GM23248 (cell line): ENCODE measurements at regions not wholly inside any gene's neighbourhood (a gene's known extent, or its start where the extent isn't known, plus 50 kb on each side); places are given as distances from the start of the nearest gene placed in this dataset.

Experiments used
- DNase-seq: peaks from one replicate; pipeline ENCODE4 v3.0.0-alpha.2; 2015
- H2AFZ ChIP-seq: fragments of 200-600 bp; sonication (generic); 2 replicates; pipeline ENCODE4 v1.6.1; 2016; ENCODE audit warnings: antibody characterized with exemption
- H3F3A ChIP-seq: fragments of 200-600 bp; sonication (generic); 2 replicates; pipeline ENCODE4 v1.6.1; 2016; ENCODE audit warnings: mild to moderate bottlenecking, antibody characterized with exemption, mixed run types; ENCODE audit not compliant: insufficient read depth
- H3K27ac ChIP-seq: fragments of 200-600 bp; sonication (generic); 2 replicates; pipeline ENCODE4 v1.5.1; 2016; ENCODE audit warnings: mild to moderate bottlenecking
- H3K27me3 ChIP-seq: fragments of 200-600 bp; sonication (generic); replicated peaks from 2 replicates; pipeline ENCODE4 v1.6.1; 2016; ENCODE audit warnings: mild to moderate bottlenecking; ENCODE audit not compliant: insufficient read depth
- H3K36me3 ChIP-seq: fragments of 200-600 bp; sonication (generic); 2 replicates; pipeline ENCODE4 v1.6.1; 2016; ENCODE audit warnings: low read depth, mild to moderate bottlenecking
- H3K4me1 ChIP-seq: fragments of 200-600 bp; sonication (generic); 2 replicates; pipeline ENCODE4 v1.6.1; 2016; ENCODE audit warnings: mild to moderate bottlenecking; ENCODE audit not compliant: insufficient read depth
- H3K4me2 ChIP-seq: fragments of 200-600 bp; sonication (generic); one replicate; pipeline ENCODE4 v1.6.1; 2016; ENCODE audit warnings: mild to moderate bottlenecking; ENCODE audit not compliant: unreplicated experiment
- H3K4me3 ChIP-seq: fragments of 200-600 bp; sonication (generic); 2 replicates; pipeline ENCODE4 v1.5.1; 2016; ENCODE audit warnings: mild to moderate bottlenecking
- H3K79me2 ChIP-seq: fragments of 200-600 bp; sonication (generic); 2 replicates; pipeline ENCODE4 v1.6.1; 2016; ENCODE audit warnings: mild to moderate bottlenecking; ENCODE audit not compliant: insufficient read depth
- H3K9ac ChIP-seq: fragments of 200-600 bp; sonication (generic); 2 replicates; pipeline ENCODE4 v1.6.1; 2016; ENCODE audit warnings: mild to moderate bottlenecking
- H3K9me2 ChIP-seq: fragments of 200-600 bp; sonication (generic); 2 replicates; pipeline ENCODE4 v1.6.1; 2016; ENCODE audit warnings: mixed run types, mild to moderate bottlenecking, moderate library complexity; ENCODE audit not compliant: insufficient read depth
- H3K9me3 ChIP-seq: fragments of 200-600 bp; sonication (generic); one replicate; pipeline ENCODE4 v1.6.1; 2017; ENCODE audit warnings: low read depth
- H4K20me1 ChIP-seq: fragments of 200-600 bp; sonication (generic); 2 replicates; pipeline ENCODE4 v1.6.0; 2016; ENCODE audit not compliant: insufficient read depth
- EZH2 ChIP-seq: fragments of 200-600 bp; sonication (generic); IDR thresholded peaks from 2 replicates; pipeline ENCODE4 v1.6.1; 2018; ENCODE audit warnings: antibody characterized with exemption, mild to moderate bottlenecking; ENCODE audit not compliant: insufficient read depth, poor library complexity, severe bottlenecking
- EZH2phosphoT487 ChIP-seq: fragments of 200-600 bp; sonication (generic); IDR thresholded peaks from 2 replicates; pipeline ENCODE4 v1.6.1; 2018; ENCODE audit warnings: antibody characterized with exemption, moderate library complexity, mild to moderate bottlenecking, low read depth; ENCODE audit not compliant: insufficient read depth
- WGBS, 2 experiments: methylation state at CpG; one replicate each; pipeline ENCODE4 v1.1.6; 2015 to 2017; ENCODE audit warnings: low lambda C conversion rate in 2 of 2, low coverage in 1 of 2; ENCODE audit errors: missing lambda C conversion rate in 2 of 2; 5-methylcytosine and 5-hydroxymethylcytosine counted together
- in situ Hi-C: fragments of 300-500 bp; cut with MboI; formaldehyde crosslinking; loops from 2 replicates; pipeline ENCODE4 v1.15.0; 2020

DNA sequence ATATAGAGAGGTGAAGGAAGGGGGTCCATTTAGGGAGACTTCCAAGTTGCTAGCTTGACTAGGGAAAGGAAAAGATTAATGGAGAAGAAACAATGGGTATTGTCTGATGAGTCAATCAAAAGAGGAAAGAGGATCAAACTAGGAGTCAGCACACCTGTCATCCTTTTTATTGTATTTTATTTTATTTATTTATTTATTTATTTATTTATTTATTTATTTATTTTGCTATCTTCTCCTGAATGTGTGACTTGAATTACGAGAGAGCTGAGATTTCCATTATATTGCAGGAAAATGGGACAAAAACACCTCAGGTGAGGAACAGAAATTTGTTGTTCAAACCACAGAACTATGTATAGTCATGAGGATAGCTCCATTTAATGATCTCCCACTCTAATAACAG is 58.9 kb downstream of the NUDT11 start:
- Histone ChIP-seq H2AFZ (no peak overlapping the region), H3K4me2 (no peak overlapping the region), H3K9me3 (no peaks in the 10 kb centered on the region), H3K36me3 (no peaks in the 10 kb centered on the region), H3F3A (no peaks in the 10 kb centered on the region), H3K27ac (no peak overlapping the region), H3K4me3 (no peak overlapping the region), H4K20me1 (no peaks in the 10 kb centered on the region), H3K9ac (no peak overlapping the region), H3K79me2 (no peaks in the 10 kb centered on the region), H3K4me1 (no peaks in the 10 kb centered on the region), H3K27me3 (no peaks in the 10 kb centered on the region), H3K9me2 (no peaks in the 10 kb centered on the region)
- TF ChIP-seq EZH2phosphoT487 = no peak
- TF ChIP-seq EZH2 = no peak
- 17 to 43% methylated on average over 1 of the region's 1 CpG for WGBS, 2 experiments
- DNase-seq = no peak
- in situ Hi-C loops = no loop called here

DNA sequence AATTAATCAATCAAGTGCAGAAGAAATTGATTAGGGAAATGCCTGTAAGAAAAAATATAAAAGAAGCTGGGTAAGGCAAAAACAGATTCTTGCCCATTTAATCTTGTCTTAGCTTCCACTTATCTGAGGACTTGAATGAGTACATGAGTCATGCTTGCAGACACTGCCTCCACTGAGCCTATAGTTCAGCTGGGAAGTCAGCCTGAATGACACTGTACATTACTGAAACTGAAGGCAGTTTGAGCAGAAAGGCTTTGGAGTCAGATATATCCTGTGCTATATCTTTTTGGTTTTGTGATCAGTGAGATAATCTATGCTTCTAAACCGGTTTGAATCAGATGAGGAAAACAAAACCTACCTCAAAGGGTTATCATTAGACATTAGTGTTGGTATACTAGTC is 61.3 kb downstream of the NUDT11 start:
- Histone ChIP-seq H3K9me3 (no peaks in the 10 kb centered on the region), H3K4me2 (no peak overlapping the region), H3K79me2 (no peaks in the 10 kb centered on the region), H3K9ac (no peak overlapping the region), H3F3A (no peaks in the 10 kb centered on the region), H3K27me3 (no peaks in the 10 kb centered on the region), H3K4me3 (no peak overlapping the region), H3K36me3 (no peaks in the 10 kb centered on the region), H3K27ac (no peak overlapping the region), H3K4me1 (no peaks in the 10 kb centered on the region), H2AFZ (no peak overlapping the region), H3K9me2 (no peaks in the 10 kb centered on the region), H4K20me1 (no peaks in the 10 kb centered on the region)
- WGBS, 2 experiments = 20 to 26% methylated on average over 1 of the region's 1 CpG
- no peak for DNase-seq
- in situ Hi-C loops = no loop called here
- TF ChIP-seq EZH2 = no peak
- no peak for TF ChIP-seq EZH2phosphoT487

DNA sequence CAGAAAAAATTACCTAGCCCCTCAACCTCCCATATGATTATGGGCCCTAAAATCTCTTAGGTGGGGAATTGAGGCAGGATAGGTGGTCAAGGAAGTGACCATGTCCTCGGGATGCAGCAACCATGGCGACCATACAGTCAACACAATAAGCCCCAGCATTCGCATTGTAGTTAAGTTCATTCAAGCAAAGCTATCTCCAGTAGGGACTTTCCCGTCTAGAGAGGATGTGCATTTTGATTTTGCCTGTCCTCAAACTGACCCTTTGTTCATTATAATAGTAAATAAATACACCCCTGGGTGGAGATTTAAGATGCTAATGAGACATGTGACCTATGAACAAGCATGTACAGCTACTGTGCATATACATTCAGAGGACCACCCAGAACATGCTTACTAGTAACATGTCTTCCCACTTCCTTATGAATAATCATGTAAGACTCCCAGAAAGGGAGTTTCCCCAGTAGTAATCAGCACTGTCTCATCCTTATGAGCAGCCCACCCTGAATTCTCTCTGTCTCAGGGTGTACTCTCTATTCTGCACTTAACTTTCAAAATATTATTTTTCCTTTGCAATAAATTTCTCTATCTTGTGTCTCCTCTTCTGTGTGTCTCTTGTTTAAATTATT is 74.3 kb downstream of the NUDT11 start:
- no peak overlapping the region for H3K4me3 ChIP-seq
- no peaks in the 10 kb centered on the region for H4K20me1 ChIP-seq
- H3F3A ChIP-seq = no peaks in the 10 kb centered on the region
- no peak for DNase-seq
- no peaks in the 10 kb centered on the region for H3K36me3 ChIP-seq
- no peaks in the 10 kb centered on the region for H3K4me1 ChIP-seq
- H3K9me2 ChIP-seq = no peaks in the 10 kb centered on the region
- H3K27ac ChIP-seq = no peak overlapping the region
- H3K4me2 ChIP-seq = no peak overlapping the region
- H2AFZ ChIP-seq = no peak overlapping the region
- H3K27me3 ChIP-seq = no peaks in the 10 kb centered on the region; the same call in 1 of the 2 replicates
- no peak overlapping the region for H3K9ac ChIP-seq
- H3K79me2 ChIP-seq = no peaks in the 10 kb centered on the region
- in situ Hi-C loops = no loop called here
- TF ChIP-seq EZH2phosphoT487 = no peak
- TF ChIP-seq EZH2 = no peak
- H3K9me3 ChIP-seq = no peaks in the 10 kb centered on the region
- WGBS, 2 experiments = 37 to 55% methylated on average over 4 of the region's 4 CpGs

DNA sequence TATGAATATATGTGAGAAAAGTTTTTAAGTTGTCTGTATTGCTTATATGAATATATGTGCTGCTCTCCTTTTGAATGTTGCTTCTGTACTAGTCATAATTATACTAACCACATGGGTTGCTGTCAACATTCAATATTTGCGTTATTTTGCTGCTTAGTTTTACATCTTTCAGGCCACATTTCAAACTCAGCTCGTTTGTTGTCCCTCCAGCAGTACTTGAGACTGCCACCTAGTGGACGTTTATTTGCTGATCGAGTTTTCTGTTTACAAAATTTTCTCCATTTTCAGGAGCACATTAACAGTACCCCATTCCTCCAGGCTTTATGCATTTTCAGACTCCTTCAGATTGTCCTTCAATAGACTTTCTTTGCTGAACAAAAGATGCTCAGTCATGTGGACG is 75.8 kb downstream of the NUDT11 start:
- H3K9me3 ChIP-seq = no peaks in the 10 kb centered on the region

More for the DNA sequence above, 75.8 kb downstream of the NUDT11 start:
- Histone ChIP-seq H3K4me2 (no peak overlapping the region), H3K27ac (no peak overlapping the region), H2AFZ (no peak overlapping the region), H3F3A (no peaks in the 10 kb centered on the region), H3K27me3 (no peaks in the 10 kb centered on the region; the same call in 1 of the 2 replicates), H3K79me2 (no peaks in the 10 kb centered on the region), H3K4me1 (no peaks in the 10 kb centered on the region), H3K4me3 (no peak overlapping the region), H3K9ac (no peak overlapping the region), H3K36me3 (no peaks in the 10 kb centered on the region), H3K9me2 (no peaks in the 10 kb centered on the region), H4K20me1 (no peaks in the 10 kb centered on the region)
- in situ Hi-C loops = no loop called here
- TF ChIP-seq EZH2phosphoT487 (no peak), EZH2 (no peak)
- WGBS, 2 experiments = 0% methylated on average over 5 of the region's 5 CpGs
- DNase-seq = peak; percentile 54
